ENCODE measurements at regions not wholly inside any gene's neighbourhood (a gene's known extent, or its start where the extent isn't known, plus 50 kb on each side); places are given as distances from the start of the nearest gene placed in this dataset.

DNA sequence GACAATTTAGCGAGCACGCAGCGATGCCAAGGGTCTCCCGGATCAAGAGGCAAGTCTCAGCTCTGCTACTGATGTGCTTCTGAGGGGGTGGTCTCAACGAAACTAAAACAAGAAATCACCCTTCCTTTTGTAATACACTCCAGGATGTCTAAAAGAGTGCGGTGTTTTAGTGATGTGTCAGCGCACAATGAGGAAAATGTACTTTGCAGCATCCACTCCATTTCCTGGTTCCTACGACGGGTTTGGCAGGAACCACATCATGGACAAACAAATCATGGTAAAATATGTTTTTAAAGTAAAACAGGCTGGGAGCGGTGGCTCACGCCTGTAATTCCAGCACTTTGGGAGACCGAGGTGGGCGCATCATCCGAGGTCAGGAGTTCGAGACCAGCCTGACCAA is 154.0 kb upstream of the TSC22D1 start:
- TF ChIP-seq, protein P1, sequence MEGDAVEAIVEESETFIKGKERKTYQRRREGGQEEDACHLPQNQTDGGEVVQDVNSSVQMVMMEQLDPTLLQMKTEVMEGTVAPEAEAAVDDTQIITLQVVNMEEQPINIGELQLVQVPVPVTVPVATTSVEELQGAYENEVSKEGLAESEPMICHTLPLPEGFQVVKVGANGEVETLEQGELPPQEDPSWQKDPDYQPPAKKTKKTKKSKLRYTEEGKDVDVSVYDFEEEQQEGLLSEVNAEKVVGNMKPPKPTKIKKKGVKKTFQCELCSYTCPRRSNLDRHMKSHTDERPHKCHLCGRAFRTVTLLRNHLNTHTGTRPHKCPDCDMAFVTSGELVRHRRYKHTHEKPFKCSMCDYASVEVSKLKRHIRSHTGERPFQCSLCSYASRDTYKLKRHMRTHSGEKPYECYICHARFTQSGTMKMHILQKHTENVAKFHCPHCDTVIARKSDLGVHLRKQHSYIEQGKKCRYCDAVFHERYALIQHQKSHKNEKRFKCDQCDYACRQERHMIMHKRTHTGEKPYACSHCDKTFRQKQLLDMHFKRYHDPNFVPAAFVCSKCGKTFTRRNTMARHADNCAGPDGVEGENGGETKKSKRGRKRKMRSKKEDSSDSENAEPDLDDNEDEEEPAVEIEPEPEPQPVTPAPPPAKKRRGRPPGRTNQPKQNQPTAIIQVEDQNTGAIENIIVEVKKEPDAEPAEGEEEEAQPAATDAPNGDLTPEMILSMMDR (conservative IDR thresholded peaks at IDR 0.05), result no peak
- TF ChIP-seq ZFX (IDR thresholded peaks at IDR 0.05), result no peak
